ENCODE measurements at regions not wholly inside any gene's neighbourhood (a gene's known extent, or its start where the extent isn't known, plus 50 kb on each side); places are given as distances from the start of the nearest gene placed in this dataset.

DNA sequence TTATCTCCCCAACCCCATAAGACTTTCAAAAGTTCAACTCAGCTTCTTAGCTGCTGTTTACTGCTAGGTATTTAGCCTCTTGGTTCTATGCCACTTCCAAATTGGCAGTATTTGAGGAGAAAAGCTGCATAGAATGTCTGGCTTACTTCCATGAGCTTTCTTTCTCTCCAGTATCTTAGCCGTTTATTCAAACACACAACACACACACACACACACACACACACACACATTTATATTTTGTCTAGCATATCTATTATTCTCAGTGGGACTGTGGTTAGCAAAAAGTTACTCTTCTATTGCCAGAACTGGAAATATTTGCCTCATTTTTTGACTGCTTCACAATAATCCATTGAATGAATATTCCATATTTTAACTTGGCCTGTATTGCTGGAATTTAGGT lies 634.2 kb upstream of the IMPG1 start:
- H3K4me2 ChIP-seq (ENCODE audit: control insufficient read depth, extremely low read depth, insufficient read depth, low read depth, low read length), result no peak overlapping the region
- H3K4me3 ChIP-seq (ENCODE audit: control insufficient read depth in 2 of 3, extremely low read depth in 1 of 3, insufficient read depth in 2 of 3, low read depth in 1 of 3, low read length in 3 of 3), result no peak overlapping the region
- H3K9ac ChIP-seq (ENCODE audit: control insufficient read depth, extremely low read depth, insufficient read depth, low read length), result no peak overlapping the region
- H3K79me2 ChIP-seq (ENCODE audit: control insufficient read depth, insufficient read depth, low read length), result no peaks in the 10 kb centered on the region
- H3K27me3 ChIP-seq (ENCODE audit: control insufficient read depth, extremely low read depth, insufficient read depth, low read length), result no peaks in the 10 kb centered on the region
- TF ChIP-seq, protein P1, sequence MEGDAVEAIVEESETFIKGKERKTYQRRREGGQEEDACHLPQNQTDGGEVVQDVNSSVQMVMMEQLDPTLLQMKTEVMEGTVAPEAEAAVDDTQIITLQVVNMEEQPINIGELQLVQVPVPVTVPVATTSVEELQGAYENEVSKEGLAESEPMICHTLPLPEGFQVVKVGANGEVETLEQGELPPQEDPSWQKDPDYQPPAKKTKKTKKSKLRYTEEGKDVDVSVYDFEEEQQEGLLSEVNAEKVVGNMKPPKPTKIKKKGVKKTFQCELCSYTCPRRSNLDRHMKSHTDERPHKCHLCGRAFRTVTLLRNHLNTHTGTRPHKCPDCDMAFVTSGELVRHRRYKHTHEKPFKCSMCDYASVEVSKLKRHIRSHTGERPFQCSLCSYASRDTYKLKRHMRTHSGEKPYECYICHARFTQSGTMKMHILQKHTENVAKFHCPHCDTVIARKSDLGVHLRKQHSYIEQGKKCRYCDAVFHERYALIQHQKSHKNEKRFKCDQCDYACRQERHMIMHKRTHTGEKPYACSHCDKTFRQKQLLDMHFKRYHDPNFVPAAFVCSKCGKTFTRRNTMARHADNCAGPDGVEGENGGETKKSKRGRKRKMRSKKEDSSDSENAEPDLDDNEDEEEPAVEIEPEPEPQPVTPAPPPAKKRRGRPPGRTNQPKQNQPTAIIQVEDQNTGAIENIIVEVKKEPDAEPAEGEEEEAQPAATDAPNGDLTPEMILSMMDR (optimal IDR thresholded peaks at IDR 0.05 in 1 of 3, IDR thresholded peaks at IDR 0.05 in 1 of 3, conservative IDR thresholded peaks at IDR 0.05 in 1 of 3; ENCODE audit: extremely low read depth in 1 of 3, insufficient read depth in 2 of 3, low read length in 3 of 3), result no peak
- TF ChIP-seq EZH2 (IDR thresholded peaks at IDR 0.05; ENCODE audit: low read length), result no peak
- DNase-seq (ENCODE audit: low read depth, low spot score), result no peak
- H4K20me1 ChIP-seq (ENCODE audit: control insufficient read depth, extremely low read depth, insufficient read depth, low read length), result no peaks in the 10 kb centered on the region
- no peaks in the 10 kb centered on the region for H3K36me3 ChIP-seq (ENCODE audit: control insufficient read depth in 2 of 2, extremely low read depth in 1 of 2, insufficient read depth in 2 of 2, low read length in 2 of 2)
- H3K27ac ChIP-seq (ENCODE audit: control insufficient read depth, insufficient read depth, low read length), result no peak overlapping the region
- FAIRE-seq, result no peak
- no peak overlapping the region for H2AFZ ChIP-seq (ENCODE audit: control insufficient read depth, low read length)
- peaks cover 13% of the 10 kb centered on the region for H3K4me1 ChIP-seq (ENCODE audit: control insufficient read depth, extremely low read depth, insufficient read depth, low read length)
- dilution Hi-C loops (cut with MboI; ENCODE audit: extremely low pct_ligation_motif_present, low sequenced_read_pairs), result no loop called here
- H3K9me1 ChIP-seq (ENCODE audit: control insufficient read depth, extremely low read depth, insufficient read depth, low read length), result no peaks in the 10 kb centered on the region
- no peaks in the 10 kb centered on the region for H3K9me3 ChIP-seq (ENCODE audit: control insufficient read depth, low read depth, low read length)

DNA sequence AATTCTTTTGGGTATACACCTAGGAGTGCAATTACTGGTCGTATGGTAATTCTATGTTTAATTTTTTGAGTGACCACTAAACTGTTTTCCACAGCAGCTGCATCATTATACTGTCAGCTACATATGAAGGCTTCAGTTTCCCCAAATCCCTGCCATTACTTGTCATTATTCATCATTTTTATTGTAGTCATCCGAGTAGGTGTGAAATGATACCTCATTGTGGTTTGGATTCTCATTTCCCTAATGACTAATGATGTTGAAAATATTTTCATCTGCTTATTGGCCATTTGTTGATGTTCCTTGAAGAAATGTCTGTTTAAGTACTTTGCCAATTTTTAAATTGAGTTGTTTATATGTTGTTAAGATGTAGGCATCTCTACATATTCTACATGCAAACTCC lies 633.6 kb upstream of the IMPG1 start:
- no peak overlapping the region for H3K4me3 ChIP-seq (ENCODE audit: control insufficient read depth in 2 of 3, extremely low read depth in 1 of 3, insufficient read depth in 2 of 3, low read depth in 1 of 3, low read length in 3 of 3)
- H3K9me1 ChIP-seq (ENCODE audit: control insufficient read depth, extremely low read depth, insufficient read depth, low read length), result no peaks in the 10 kb centered on the region
- H3K27ac ChIP-seq (ENCODE audit: control insufficient read depth, insufficient read depth, low read length), result no peak overlapping the region
- peaks cover 13% of the 10 kb centered on the region for H3K4me1 ChIP-seq (ENCODE audit: control insufficient read depth, extremely low read depth, insufficient read depth, low read length)
- no peaks in the 10 kb centered on the region for H4K20me1 ChIP-seq (ENCODE audit: control insufficient read depth, extremely low read depth, insufficient read depth, low read length)
- FAIRE-seq (no peak), DNase-seq (ENCODE audit: low read depth, low spot score) (no peak)
- no peaks in the 10 kb centered on the region for H3K79me2 ChIP-seq (ENCODE audit: control insufficient read depth, insufficient read depth, low read length)
- H3K9me3 ChIP-seq (ENCODE audit: control insufficient read depth, low read depth, low read length), result no peaks in the 10 kb centered on the region
- H3K4me2 ChIP-seq (ENCODE audit: control insufficient read depth, extremely low read depth, insufficient read depth, low read depth, low read length), result no peak overlapping the region
- no peak overlapping the region for H2AFZ ChIP-seq (ENCODE audit: control insufficient read depth, low read length)
- TF ChIP-seq, protein P1 (optimal IDR thresholded peaks at IDR 0.05 in 1 of 3, IDR thresholded peaks at IDR 0.05 in 1 of 3, conservative IDR thresholded peaks at IDR 0.05 in 1 of 3; ENCODE audit: extremely low read depth in 1 of 3, insufficient read depth in 2 of 3, low read length in 3 of 3), result no peak
- no peak for TF ChIP-seq EZH2 (IDR thresholded peaks at IDR 0.05; ENCODE audit: low read length)
- no peaks in the 10 kb centered on the region for H3K27me3 ChIP-seq (ENCODE audit: control insufficient read depth, extremely low read depth, insufficient read depth, low read length)
- H3K9ac ChIP-seq (ENCODE audit: control insufficient read depth, extremely low read depth, insufficient read depth, low read length), result no peak overlapping the region
- H3K36me3 ChIP-seq (ENCODE audit: control insufficient read depth in 2 of 2, extremely low read depth in 1 of 2, insufficient read depth in 2 of 2, low read length in 2 of 2), result no peaks in the 10 kb centered on the region
- dilution Hi-C loops (cut with MboI; ENCODE audit: extremely low pct_ligation_motif_present, low sequenced_read_pairs), result no loop called here

Data from keratinocyte (primary cell).